ENCODE measurements at regions not wholly inside any gene's neighbourhood (a gene's known extent, or its start where the extent isn't known, plus 50 kb on each side); places are given as distances from the start of the nearest gene placed in this dataset.

DNA sequence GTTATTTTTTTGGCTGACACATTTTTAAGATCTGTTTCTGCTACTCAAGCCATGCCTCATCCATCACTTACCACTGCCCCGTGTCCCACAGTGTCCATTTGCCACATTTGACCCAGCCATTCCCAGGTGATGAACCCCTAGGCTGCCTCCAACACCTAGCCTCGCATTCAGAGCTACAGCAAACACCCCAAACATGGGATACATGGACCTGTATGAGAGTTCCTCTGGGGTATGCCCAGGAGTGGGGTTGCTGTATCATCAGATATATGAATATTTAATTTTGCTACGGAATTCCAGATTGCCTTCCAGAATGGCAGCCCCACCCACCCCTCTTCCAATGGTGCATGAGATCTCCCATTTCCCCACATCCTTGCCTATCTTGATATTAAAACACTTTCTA is 190.1 kb upstream of the RNF32 start:
- TF ChIP-seq, protein P1, sequence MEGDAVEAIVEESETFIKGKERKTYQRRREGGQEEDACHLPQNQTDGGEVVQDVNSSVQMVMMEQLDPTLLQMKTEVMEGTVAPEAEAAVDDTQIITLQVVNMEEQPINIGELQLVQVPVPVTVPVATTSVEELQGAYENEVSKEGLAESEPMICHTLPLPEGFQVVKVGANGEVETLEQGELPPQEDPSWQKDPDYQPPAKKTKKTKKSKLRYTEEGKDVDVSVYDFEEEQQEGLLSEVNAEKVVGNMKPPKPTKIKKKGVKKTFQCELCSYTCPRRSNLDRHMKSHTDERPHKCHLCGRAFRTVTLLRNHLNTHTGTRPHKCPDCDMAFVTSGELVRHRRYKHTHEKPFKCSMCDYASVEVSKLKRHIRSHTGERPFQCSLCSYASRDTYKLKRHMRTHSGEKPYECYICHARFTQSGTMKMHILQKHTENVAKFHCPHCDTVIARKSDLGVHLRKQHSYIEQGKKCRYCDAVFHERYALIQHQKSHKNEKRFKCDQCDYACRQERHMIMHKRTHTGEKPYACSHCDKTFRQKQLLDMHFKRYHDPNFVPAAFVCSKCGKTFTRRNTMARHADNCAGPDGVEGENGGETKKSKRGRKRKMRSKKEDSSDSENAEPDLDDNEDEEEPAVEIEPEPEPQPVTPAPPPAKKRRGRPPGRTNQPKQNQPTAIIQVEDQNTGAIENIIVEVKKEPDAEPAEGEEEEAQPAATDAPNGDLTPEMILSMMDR (IDR thresholded peaks at IDR 0.05; ENCODE audit: extremely low read depth in 1 of 2, insufficient read depth in 1 of 2, low read depth in 1 of 2, low read length in 2 of 2), result no peak
- no peak for TF ChIP-seq POLR2A (IDR thresholded peaks at IDR 0.05; ENCODE audit: low read depth, low read length)
- TF ChIP-seq POLR2AphosphoS5 (IDR thresholded peaks at IDR 0.05; ENCODE audit: insufficient read depth, low read depth, low read length), result no peak
- TF ChIP-seq EZH2 (IDR thresholded peaks at IDR 0.05; ENCODE audit: borderline replicate concordance, low read depth, low read length, severe bottlenecking), result no peak
- TF ChIP-seq, protein P2, sequence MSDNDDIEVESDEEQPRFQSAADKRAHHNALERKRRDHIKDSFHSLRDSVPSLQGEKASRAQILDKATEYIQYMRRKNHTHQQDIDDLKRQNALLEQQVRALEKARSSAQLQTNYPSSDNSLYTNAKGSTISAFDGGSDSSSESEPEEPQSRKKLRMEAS (IDR thresholded peaks at IDR 0.05; ENCODE audit: insufficient read depth, insufficient read length), result no peak
- no peak for TF ChIP-seq JUN (IDR thresholded peaks at IDR 0.05; ENCODE audit: borderline replicate concordance, insufficient read depth, insufficient read length, low read depth)
